ENCODE measurements at regions not wholly inside any gene's neighbourhood (a gene's known extent, or its start where the extent isn't known, plus 50 kb on each side); places are given as distances from the start of the nearest gene placed in this dataset.

- TF ChIP-seq SUZ12 (IDR thresholded peaks at IDR 0.05; ENCODE audit: extremely low read depth, insufficient read depth, insufficient read length) (no peak), YY1 (IDR thresholded peaks at IDR 0.05; ENCODE audit: insufficient read depth, insufficient read length) (no peak)
Measured at GRCh38 chr1:58966103-58966916, 182.5 kb upstream of the JUN start.
